Bronchial epithelial cell (primary cell): ENCODE measurements at regions not wholly inside any gene's neighbourhood (a gene's known extent, or its start where the extent isn't known, plus 50 kb on each side); places are given as distances from the start of the nearest gene placed in this dataset.

ENCODE experiments used
- DNase-seq: peaks from one replicate; pipeline ENCODE4 v3.0.0-alpha.2; 2010; ENCODE audit warnings: low read depth
- FAIRE-seq: peaks from 2 replicates; lab custom pipeline; 2011; peaks lifted over from hg19 to GRCh38; lab: Jason Lieb, UNC
- H3K27me3 ChIP-seq: 2 replicates; pipeline ENCODE4 v1.5.1; 2011; ENCODE audit warnings: low read length; ENCODE audit not compliant: control insufficient read depth, insufficient read depth
- H3K36me3 ChIP-seq: 2 replicates; pipeline ENCODE4 v1.5.1; 2011; ENCODE audit warnings: low read length; ENCODE audit not compliant: control insufficient read depth, insufficient read depth
- H3K4me3 ChIP-seq: 2 replicates; pipeline ENCODE4 v1.5.1; 2011; ENCODE audit warnings: mild to moderate bottlenecking, low read depth, low read length, control low read depth
- TF ChIP-seq, protein P1 (sequence below): IDR thresholded peaks from 2 replicates; pipeline ENCODE4 v1.5.1; 2011; ENCODE audit warnings: mild to moderate bottlenecking, moderate library complexity, low read length, control low read depth, inconsistent platforms; ENCODE audit not compliant: insufficient read depth, severe bottlenecking

DNA sequence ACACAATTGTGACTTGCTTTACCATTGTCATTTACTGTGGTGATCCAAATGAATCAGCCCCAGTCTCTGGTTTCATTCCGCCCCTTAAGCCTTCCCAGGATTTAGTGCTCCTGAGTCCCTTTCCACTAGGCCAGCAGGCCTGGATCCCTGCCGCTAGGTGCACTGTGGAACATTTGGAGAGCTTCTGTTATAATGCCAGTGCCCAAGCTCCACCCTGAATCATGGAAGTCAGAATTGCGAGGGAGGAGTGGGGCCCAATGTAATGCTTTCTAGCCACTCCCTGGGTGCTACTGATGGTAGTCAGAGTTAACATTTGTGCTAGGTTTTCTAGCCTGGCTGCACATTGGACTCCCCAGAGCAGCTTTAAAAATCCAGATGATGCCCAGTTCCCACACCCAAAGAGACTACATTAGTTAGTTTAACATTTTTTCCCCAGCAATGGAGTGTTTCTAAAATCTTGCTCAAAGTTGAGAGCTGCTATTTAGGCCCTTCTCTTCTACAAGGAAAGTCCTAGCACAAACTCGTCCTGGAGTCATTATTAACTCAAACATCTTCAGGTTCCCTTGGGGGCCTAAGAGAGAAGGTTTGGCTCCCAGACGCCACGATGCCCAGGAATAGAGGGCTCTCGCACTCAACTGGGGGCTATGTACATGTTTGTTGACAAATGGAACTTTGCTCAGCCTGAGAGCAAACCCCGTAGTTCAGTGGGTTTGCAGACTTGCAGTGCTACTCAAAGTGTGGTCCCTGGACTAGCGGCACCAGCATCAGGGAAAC, 366.7 kb upstream of the PROK2 start:
- Histone ChIP-seq H3K4me3 (no peak overlapping the region), H3K36me3 (no peaks in the 10 kb centered on the region), H3K27me3 (peaks cover 1% of the 10 kb centered on the region)
- DNase-seq (no peak), FAIRE-seq (no peak)
- TF ChIP-seq, protein P1, sequence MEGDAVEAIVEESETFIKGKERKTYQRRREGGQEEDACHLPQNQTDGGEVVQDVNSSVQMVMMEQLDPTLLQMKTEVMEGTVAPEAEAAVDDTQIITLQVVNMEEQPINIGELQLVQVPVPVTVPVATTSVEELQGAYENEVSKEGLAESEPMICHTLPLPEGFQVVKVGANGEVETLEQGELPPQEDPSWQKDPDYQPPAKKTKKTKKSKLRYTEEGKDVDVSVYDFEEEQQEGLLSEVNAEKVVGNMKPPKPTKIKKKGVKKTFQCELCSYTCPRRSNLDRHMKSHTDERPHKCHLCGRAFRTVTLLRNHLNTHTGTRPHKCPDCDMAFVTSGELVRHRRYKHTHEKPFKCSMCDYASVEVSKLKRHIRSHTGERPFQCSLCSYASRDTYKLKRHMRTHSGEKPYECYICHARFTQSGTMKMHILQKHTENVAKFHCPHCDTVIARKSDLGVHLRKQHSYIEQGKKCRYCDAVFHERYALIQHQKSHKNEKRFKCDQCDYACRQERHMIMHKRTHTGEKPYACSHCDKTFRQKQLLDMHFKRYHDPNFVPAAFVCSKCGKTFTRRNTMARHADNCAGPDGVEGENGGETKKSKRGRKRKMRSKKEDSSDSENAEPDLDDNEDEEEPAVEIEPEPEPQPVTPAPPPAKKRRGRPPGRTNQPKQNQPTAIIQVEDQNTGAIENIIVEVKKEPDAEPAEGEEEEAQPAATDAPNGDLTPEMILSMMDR: no peak

- Histone ChIP-seq H3K36me3 (no peaks in the 10 kb centered on the region), H3K4me3 (no peak overlapping the region), H3K27me3 (peaks cover 1% of the 10 kb centered on the region)
- TF ChIP-seq, protein P1: no peak
- DNase-seq (no peak), FAIRE-seq (no peak)
Observed at GRCh38 chr3:72150634-72151412, 365.9 kb upstream of the PROK2 start.

- no peak for FAIRE-seq
Observed at GRCh38 chr3:72149645-72150300, 364.8 kb upstream of the PROK2 start.

GRCh38 chr3:72147600-72147999, 362.7 kb upstream of the PROK2 start:
- TF ChIP-seq, protein P1: no peak
- DNase-seq: no peak
- Histone ChIP-seq H3K36me3 (no peaks in the 10 kb centered on the region), H3K4me3 (no peak overlapping the region), H3K27me3 (peaks cover 1% of the 10 kb centered on the region)
- FAIRE-seq: no peak

More at GRCh38 chr3:72149645-72150300, 364.8 kb upstream of the PROK2 start:
- no peaks in the 10 kb centered on the region for H3K36me3 ChIP-seq
- no peak for DNase-seq
- TF ChIP-seq, protein P1: no peak
- H3K4me3 ChIP-seq: no peak overlapping the region
- H3K27me3 ChIP-seq: peaks cover 1% of the 10 kb centered on the region

DNA sequence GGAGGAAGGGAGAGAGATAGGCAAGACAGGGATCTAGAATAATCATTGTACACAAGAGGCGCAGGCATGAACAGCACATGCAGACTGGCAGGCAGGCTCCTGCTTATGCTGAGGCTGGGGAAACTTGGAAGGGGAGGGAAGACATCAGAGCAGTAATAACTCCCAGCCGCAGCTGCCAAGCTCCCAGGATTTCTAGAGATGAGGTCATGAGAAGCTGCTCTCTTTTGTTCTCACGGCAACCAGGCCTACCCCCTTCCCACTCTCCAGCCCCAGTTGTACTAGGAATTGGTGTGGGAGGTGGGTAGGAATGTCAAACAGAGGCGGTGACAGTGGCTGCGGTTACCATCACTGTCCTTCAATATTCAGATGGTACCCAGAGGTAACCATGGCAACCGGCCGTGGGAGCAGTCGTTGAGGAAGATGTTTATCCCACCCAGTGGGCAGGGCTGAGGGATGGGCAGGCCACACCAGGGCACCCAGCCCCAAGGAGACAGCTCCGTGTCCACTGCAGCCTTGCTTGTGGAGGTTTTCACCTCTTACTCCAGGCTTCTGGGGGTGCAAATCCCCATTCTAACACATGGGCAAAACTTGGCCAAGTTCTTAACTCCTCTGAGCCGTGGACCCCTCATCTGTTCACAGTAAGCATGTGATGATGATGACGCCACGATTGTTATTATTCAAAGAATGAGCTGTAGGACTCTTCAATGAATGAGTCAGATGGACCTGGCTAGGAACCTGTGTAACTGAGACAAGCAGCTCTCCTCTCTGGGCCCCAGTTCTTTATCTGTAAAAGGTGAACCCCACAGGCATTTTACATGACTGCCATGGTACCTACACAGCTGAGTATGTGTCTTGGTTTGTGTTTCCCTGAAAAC, 360.8 kb upstream of the PROK2 start:
- TF ChIP-seq, protein P1: no peak
- FAIRE-seq: no peak
- no peaks in the 10 kb centered on the region for H3K27me3 ChIP-seq
- no peak overlapping the region for H3K4me3 ChIP-seq
- H3K36me3 ChIP-seq: no peaks in the 10 kb centered on the region
- DNase-seq: peak; percentile 34
